ENCODE measurements at regions not wholly inside any gene's neighbourhood (a gene's known extent, or its start where the extent isn't known, plus 50 kb on each side); places are given as distances from the start of the nearest gene placed in this dataset.
A peak's percentile ranks its signal among the peaks of the same experiment; 100 is the strongest.
"Not testable (repeated sequence)": the region's sequence is repeated elsewhere in the genome, so short reads cannot be mapped to it uniquely, and the experiment has no call there.

DNA sequence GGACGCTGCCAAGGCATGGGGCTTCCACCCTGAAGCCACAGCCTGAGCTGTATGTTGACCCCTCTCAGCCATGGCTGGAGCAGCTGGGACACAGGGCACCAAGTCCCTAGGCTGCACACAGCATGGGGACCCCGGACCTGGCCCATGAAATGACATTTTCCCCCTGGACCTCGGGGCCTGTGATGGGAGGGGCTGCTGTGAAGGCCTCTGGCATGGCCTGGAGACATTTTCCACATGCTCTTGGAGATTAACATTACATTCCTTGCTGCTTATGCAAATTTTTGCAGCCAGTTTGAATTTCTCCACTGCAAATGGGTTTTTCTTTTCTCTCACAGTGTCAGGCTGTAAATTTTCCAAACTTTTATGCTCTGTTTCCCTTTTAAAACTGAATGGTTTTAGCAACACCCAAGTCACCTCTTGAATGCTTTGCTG is 463.6 kb downstream of the ZWINT start:
- no peak for DNase-seq

DNA sequence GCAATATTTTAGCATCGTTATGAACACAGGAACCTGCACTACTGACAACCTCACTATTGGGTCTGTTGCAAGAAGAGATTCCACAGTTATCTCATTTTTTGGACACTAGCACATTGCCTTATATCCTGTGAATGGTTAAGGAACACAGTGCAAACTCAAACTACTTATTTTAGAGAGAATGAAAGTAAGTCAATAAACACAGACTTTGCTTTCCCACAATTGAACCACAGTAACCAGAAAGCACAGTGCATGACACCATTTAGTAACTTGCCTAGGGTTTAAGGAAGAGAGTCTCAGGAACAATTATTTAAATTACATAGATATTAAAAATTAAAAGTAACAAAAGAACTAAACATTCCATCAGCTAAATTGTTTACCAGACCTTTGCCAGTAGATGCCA is 468.8 kb downstream of the ZWINT start:
- DNase-seq, result no peak

DNA sequence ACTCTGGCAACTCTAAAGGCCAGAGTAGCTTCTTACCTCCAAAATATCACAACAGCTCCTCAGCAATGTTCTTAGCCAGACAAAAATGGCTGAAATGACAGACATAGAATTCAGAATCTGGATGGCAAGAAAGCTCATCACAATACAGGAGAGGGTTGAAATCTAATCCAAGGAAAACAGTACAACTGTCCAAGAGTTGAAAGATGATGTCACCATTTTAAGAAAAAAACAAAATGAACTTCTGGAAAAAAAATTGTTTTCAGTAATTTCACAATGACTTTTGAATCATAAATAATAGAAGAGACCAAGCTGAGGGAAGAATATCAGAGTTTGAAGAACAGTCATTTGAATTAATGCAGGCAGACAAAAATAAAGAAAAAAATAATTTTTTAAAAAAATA is 479.5 kb downstream of the ZWINT start:
- DNase-seq, result no peak

DNA sequence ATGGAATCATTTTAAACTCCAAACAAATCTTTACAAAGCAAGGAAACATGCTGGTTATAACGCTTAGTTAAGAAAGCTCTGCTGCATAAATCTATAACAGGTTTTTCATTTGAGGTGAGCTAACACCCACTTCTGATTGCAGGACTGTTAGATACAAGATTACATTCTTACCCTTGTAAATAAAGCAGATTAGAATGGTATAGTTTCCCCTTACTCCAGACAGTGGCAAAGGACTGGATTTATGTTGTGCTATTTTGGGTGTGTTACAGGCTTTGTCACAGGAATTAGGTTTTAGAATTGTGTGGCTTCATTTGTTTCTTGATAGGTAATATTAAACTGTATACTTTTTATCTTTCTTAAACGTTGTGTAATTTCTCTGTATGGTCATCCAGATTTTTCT is 487.6 kb downstream of the ZWINT start:
- no peak for DNase-seq

DNA sequence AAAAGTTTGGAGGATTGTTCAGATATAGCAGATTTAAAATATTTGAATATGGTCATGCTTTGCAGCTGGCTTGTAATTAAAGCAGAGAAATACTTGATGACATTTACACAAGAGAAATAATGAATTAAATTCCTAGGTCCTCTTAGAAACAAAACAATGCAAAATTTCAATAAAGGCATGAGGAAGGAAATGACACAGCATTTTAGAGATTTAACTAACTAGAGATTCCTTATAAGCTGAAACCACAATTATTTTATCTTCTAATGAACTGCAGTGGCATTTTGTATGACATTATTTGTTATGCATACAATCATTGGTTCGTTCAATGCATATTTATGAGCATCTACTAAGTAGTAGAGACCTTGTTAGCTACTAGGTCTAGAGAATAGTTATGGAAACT is 490.9 kb downstream of the ZWINT start:
- DNase-seq, result no peak

DNA sequence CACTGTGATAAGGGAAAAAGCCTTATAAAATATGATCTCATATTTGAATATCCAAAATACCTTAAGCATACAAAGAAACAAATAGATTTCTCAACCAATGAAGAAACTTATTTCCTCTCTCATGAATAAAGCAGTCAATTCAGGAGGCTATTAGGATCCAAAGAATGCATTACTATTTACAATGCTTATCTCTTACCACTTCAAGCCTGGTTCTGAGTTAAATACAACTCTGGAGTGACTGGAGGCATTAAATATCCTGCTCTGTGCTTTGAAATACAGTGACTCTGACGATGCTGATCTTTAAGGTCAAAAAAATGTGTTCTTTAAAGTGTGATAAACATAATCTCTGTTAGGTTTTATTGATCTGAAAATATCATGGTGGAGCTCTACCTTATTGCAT is 493.2 kb downstream of the ZWINT start:
- DNase-seq, result no peak

DNA sequence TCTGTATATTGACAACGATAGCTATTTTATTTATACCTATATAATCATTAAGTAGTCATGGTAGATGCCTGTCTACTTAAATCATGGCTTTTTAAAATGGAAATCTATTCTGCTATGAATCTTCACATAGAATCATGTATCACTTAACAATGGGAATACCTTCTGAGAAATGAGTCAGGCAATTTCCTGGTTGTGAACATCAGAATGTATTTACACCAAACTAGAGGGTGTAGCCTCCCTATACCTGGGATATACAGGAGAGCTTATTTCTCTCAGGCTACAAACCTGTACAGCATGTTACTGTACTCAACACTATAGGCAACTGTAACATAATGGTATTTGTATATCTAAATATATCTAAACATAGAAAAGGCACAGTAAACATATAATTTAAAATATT is 502.3 kb downstream of the ZWINT start:
- DNase-seq, result no peak

DNA sequence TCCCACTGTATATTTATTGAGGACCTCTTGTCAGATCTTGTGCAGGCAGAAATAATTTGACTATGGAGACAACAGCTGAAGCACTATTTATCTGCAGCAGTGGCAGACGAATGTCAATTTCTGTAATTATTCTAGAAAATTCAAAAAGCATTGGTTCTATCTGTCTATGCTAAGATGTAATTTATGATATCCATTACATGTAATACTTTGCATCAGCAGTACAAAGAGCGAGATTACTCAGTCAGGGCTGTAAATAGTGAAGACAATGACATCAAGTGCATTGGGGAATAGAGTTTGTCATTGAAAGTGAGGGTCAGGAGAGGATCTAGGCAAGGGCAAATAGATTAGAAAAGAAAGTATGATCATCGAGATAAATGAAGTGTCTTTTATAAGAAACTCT is 508.2 kb downstream of the ZWINT start:
- DNase-seq, result no peak

DNA sequence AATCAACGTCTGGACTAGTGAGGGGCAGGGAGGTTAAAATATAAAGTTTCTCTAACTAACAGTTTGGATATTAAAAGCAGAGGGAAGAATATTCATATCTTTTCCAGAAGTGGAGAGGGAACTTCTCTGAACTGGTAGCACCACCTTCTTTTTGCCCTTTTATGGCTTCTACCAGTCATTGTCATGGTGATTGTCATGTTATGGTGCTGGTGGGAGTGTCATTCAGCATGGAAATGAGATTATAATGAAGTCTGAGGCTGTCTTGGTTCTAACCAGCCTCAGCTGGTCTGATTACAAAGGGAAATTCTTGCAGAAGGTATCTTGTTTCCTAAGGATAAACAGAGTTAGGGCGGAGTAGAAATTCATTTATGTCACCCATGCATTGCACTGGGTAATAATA is 523.8 kb downstream of the ZWINT start:
- DNase-seq, result no peak

DNA sequence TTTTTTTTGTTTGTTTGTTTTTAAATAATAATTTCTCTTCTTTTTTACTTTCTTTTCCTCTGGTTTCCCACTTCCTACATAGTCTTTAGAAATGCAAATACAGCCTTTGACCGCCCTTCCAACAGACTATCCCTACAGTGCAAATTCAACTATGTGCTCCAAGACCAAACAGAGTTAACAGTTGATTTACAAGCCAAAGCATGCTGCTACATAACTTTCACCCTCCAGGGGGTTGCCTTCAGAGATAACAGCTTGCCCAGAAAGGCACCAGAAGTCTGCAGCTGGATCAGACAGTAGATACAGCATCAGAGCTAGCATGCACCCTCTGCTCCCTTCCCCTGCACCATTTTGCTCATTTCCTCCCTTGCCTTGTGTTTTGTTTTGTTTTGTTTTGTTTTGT is 539.0 kb downstream of the ZWINT start:
- no peak for DNase-seq

DNA sequence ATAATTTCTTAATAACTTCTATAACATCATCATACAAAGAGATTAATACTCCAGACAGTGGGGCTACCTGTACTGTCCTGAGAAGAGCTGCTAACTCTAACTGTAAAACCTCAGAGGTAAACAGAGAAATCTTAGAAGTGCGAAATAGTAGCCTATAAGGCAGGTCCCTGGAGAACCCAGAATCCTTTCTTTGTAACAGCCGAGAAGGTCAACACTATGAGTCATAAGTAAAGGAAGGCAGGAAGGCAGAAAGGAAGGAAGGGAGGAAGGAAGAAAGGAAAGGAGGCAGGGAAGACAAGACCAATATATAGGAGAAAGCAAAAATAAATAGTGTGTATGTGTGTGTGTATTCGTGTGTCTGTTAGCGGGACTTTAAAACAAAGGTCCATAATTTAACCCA is 540.6 kb downstream of the ZWINT start:
- no peak for DNase-seq

DNA sequence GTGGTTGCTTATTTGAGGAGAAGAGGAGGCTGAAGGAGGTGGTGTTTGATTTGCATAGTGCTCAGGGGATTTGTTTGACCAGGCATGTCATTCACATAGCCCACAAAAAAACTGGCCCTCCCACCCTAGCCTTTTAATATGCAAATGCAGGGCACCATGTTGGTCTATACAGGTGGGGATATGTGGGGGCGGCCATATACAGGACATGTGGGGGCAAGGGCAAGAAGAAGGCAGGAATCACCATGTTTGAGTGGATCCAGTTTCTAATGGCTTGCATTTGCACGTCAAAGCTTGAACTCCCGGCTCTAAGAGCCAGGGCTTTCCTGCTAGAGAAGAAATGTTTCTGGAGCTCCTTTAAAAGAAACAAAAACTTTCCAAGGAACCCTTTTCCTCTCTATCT is 541.0 kb downstream of the ZWINT start:
- DNase-seq, result no peak

DNA sequence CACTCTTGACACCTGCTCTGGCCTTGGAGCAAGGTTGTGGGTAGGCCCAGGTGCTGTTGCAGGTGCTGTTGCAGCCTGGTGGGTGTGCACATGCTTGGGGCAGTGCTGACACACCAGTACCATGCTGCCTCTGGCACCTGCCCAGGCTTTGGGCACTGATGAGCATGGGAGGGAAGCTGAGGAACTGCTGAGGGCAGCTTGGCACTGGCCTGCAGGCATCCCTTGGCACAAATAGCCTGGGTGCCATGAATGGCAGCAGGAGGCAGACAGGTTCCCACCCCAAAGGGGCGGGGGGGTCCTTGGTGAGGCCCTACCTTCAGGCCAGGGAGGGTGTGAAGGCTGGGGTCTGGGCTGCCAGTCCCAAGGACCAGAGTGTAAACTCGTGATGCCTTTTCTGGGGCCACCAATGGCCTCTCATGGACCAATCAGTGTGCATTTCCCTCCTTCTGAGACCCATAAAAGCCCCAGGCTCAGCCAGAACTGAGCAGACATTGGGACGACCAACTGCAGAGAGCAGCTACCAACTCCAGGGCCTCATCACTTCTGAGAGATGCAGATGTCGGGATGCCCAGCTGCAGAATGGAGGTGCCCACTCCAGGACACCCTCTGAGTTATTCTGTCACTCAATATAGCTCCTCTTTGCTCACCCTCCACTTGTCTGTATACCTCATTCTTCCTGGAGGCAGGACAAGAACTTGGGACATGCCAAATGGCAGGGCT is 547.4 kb downstream of the ZWINT start:
- no peak for DNase-seq

DNA sequence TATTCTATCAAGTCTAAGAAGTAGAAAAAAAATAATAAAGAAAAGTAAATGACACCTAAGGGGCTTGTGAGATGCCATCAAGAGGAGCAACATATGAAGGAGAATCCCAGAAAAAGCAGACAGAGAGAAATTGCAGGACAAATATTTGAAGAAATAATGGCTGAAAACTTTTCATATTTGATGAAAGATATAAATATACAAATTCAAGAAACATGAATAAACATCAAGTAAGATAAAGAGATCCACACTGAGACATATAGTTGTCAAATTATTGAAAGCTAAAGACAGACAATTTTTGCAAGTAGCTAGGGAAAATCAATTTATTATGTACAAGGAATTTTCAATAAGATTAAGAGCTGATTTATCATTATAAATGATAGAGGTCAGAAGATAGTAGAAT is 558.0 kb downstream of the ZWINT start:
- no peak for DNase-seq

DNA sequence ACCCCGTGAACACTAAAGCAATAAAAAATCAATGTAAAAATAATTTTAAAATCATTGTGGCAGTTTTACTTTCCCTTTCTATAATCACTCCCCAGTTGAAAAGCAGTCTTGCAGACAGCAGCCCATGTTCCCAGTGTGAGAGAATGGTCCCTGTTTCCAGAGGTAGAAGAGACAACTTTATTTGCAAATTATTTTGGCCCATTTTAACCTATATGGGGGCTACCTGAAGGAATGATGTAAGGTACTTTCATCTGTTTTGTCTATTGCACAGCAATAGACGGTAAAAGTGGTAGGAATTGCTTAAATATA is 559.8 kb downstream of the ZWINT start:
- DNase-seq, result no peak

DNA sequence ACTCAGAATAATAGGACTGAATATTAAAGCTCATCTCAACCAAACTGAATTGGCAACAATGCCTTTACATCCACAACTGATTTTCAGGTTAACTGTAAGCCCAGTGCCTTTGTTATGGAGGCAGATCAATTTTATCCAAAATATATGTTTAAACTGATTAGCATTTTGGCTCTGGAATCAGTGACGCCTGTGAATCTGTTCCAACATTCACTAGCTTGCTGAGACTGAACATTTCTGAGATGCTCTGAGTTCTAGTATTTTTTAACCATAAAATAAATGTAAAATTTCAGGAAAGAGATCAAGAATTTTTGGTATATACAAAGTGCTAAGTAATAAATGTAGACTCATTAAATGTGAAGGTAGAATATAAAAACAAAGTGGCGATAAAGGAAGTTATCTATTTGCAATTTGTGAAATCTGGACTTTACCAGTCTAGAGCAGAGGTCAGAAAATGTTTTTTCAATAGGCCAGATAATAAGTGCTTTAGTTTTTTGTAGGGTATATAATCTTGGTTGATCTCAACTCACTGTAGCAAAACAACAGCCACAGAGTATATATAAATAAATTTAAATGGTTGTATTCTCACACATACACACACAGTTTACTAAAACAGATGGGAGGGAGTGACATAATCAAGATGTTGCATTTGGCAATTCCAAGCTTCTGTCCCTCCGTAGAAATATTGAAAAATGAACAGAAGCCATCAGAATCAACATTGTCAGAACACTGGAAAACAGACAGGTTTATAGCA is 560.3 kb downstream of the ZWINT start:
- no peak for DNase-seq

DNA sequence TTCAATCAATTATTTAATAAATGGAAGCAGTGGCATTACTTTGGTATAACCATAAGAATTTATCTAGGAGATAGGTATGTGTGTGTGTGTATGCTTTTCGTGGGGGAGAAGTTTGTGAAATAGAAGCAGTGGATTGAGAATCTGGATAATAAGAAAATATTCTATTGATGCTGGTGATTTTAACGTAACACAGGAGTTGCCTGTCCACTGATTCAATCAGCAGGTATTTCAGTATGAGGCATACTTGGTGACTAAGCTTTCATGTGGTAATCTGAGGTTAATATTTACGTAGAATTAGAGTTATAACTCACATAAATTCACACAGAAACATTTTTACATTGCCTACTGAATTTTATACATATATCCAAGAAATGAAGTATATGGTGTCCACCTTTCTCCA is 568.0 kb downstream of the ZWINT start:
- peak; percentile 12 for DNase-seq

DNA sequence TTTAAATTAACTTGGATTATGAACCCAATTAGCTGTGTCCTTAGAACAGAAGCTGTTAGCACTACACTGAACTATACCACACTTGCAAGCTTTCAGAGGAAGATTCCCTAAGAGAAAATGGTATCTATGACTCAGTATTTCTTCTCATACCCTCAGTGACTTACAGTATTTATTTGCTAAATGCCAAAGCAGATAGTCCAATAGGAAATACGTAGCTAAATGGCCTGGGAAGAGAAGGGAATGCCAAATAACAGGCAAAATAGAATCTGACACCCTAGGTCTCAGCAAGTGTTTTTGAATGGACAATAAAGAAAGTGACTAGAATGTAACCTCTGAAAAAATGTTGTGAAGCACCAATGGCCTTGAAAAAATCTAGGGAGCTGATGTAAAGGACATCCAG is 570.8 kb downstream of the ZWINT start:
- DNase-seq, result not testable (repeated sequence)

DNA sequence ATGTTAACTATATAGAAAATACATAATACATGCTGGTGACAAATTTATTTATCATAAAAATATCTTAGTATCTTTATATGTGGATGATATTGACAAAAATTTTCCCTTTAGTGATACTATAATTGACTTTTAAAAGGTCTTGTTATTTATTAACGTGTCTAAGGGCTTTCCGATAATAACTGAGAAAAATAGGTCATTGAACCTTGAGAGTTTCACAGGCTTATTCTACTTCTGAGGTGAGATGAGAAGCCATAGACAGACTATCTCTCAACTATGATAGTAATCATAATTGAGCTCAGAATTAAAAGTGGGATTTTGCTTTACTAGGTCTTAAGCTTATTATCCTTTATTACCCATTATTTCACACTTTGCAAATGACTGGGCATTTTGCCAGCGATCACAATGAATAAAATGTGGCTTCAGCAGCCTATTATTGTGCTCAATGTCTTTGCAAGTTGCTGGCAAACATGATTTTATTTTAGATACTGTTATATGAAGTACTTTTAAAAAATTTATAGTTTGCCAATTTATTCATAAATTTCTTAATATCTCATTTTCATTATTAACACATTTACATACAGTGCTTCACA is 574.5 kb downstream of the ZWINT start:
- DNase-seq, result no peak

DNA sequence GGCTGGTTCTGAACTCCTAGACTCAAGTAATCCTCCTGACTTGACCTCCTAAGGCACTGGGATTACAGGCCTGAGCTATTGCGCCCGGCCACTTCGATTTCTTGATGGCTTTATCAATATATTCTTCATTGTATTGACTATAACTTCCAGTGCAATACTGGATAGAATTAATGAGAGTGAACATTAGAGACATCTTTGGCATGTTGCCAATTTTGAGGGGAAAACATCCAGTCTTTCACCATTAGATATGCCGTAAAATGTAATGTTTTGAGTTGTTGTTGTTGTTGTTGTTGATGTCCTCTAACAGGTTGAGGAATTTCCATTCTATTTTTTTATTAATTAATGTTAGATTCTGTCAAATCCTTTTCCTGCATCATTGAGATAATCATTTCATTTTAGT is 578.9 kb downstream of the ZWINT start:
- DNase-seq, result no peak

DNA sequence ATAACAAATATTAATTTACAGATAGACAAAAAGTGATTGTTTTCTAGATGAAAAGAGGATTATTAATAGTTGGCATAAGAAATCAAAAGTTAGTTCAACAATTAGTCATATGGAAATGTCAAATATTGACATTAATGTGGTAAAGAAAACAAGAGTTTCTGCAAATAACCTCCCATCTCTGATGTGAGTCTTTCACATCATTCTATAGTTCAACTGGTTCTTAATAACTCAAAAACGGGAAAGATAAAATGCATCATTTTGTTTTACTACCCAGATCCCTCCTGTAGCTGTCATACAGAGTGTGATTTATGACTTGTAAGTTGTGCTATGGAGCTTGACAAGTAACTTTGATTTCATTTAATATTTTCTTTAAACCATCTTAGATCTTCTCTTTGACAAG is 594.8 kb downstream of the ZWINT start:
- no peak for DNase-seq

DNA sequence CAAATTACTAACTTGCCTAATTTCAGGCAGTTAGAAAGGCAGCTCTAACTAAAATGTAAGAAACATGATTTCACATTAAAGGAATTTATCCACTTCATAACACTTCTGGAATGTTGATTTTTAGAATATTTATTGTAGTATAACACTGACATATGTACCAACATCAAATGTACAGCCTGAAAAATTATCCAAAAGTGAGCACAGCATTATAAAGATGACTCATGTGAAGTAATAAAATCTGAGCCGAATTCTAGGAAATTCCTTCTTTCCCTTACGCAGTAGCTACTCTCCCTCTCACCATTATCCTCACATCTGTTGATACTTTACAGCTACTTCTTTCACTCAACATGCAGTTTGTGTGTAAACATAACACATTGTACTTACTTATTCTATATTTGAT is 610.6 kb downstream of the ZWINT start:
- peak; percentile 0 for DNase-seq

DNA sequence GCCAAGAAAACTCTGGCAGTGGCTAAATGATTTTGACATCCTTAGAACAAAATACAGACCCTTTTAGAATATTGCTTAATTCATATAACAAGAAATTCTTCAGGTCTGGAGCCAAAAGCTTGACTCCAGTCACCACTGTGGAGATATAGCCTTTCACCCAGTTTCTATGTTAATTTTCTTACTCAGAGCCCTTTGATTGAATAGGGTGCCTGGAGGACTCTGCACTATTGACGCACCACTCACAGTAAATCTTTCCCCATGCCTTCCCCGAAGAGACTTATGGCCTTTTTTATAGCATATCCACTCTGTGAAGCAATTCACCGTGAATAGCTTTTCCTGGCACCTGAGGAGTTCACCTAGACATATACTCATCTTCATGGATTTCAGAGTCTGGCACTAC is 613.8 kb downstream of the ZWINT start:
- DNase-seq, result no peak

DNA sequence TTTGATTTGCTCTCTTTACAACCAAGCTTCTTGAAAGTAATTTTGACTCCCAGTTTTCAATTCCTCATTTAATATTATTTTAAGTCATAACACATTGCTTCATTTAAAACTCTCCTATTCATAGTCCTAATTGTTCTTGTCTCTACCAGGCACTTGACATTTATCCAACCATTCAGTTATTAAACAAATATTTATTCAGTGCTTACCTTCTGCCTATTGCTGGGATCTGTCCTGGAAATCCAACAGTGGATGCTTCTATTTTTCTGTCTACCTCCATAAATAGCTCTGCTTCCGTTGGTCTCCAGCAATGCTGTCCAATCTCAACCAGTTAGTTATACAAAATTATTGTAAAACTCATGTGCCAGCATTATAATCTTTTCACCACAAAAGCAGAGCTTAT is 615.1 kb downstream of the ZWINT start:
- no peak for DNase-seq

DNA sequence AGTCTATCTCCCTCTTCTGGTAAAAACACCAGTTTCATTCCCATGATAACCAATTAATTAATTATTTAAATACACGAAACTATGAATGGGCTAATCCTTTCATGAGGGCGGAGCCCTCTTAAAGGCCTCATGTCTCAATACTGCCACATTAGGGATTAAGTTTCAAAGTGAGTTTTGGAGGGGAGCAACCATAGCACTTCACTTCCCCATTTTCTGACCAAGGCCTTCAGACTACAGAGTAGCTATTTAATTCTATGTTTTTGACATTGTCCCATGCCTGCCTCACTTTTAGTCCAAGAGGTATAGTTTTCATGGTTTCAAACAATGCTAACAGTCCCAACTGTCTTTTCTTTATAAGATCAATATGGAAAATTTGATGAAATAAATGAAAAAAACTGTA is 618.6 kb downstream of the ZWINT start:
- no peak for DNase-seq
